Peyer's patch (tissue), 4 donors: ENCODE measurements at regions not wholly inside any gene's neighbourhood (a gene's known extent, or its start where the extent isn't known, plus 50 kb on each side); places are given as distances from the start of the nearest gene placed in this dataset.

Source experiments
- POLR2A ChIP-seq, 2 donors: fragments of 450-650 bp; IDR thresholded peaks; one replicate each; pipeline ENCODE4 v1.5.1; 2017; ENCODE audit warnings: antibody characterized with exemption in 2 of 2, mild to moderate bottlenecking in 2 of 2, moderate library complexity in 2 of 2
- TF ChIP-seq, protein P1 (sequence below), 6 experiments: fragments of 450-650 bp in 4 of 6; fragments of 200-600 bp in 2 of 6; sonication (generic) in 1 of 6; IDR thresholded peaks; one replicate each; pipeline ENCODE4 v1.5.1; 2017 to 2019; ENCODE audit warnings: antibody characterized with exemption in 6 of 6, mild to moderate bottlenecking in 3 of 6, moderate library complexity in 1 of 6

DNA sequence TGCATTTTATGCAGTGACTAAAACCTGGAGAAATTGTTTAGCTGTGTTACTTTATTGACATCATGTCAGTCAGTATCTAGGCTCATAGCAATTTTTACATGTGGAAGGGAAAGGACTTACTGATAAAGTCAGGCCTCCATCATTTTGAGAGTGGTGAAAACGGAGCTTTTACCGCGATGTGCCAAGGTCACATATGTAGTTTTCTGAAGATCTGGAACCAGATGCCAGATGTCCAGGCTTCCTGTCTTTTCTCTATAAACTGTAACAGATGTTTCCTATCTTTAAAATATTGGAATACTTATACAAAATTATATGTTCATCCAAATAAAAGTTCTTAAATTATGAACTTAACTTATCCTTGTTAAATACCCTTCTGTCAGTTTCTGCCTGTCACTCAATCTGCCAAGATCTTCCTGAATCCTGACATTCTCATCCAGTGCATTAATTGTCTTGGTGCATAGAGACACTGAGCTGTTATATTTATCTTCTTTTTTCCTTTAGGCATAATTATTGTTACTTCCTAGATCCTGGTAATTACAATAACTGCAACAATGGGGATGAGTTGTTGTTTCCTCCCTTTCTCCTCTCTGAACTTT lies 1646.2 kb upstream of the TENM3 start:
- TF ChIP-seq, protein P1, sequence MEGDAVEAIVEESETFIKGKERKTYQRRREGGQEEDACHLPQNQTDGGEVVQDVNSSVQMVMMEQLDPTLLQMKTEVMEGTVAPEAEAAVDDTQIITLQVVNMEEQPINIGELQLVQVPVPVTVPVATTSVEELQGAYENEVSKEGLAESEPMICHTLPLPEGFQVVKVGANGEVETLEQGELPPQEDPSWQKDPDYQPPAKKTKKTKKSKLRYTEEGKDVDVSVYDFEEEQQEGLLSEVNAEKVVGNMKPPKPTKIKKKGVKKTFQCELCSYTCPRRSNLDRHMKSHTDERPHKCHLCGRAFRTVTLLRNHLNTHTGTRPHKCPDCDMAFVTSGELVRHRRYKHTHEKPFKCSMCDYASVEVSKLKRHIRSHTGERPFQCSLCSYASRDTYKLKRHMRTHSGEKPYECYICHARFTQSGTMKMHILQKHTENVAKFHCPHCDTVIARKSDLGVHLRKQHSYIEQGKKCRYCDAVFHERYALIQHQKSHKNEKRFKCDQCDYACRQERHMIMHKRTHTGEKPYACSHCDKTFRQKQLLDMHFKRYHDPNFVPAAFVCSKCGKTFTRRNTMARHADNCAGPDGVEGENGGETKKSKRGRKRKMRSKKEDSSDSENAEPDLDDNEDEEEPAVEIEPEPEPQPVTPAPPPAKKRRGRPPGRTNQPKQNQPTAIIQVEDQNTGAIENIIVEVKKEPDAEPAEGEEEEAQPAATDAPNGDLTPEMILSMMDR (IDR thresholded peaks at IDR 0.05): no peak
- no peak for TF ChIP-seq POLR2A (IDR thresholded peaks at IDR 0.05)
